H1 (cell line): ENCODE measurements at regions not wholly inside any gene's neighbourhood (a gene's known extent, or its start where the extent isn't known, plus 50 kb on each side); places are given as distances from the start of the nearest gene placed in this dataset.

Experiments
- CTCF ChIA-PET: fragments of 300-600 bp; sonication (Branson Sonifier 250); formaldehyde crosslinking; loops from one replicate; lab custom pipeline; 2021; ENCODE audit not compliant: partially characterized antibody; lab: Charles Lee
- POLR2A ChIA-PET: fragments of 300-600 bp; sonication (Branson Sonifier 250); formaldehyde crosslinking; loops from one replicate; lab custom pipeline; 2021; ENCODE audit warnings: inconsistent platforms; ENCODE audit not compliant: partially characterized antibody; lab: Charles Lee
- DNase-seq, 2 experiments: peaks; one replicate each; pipeline versions ENCODE4 v3.0.0 to v3.0.0-alpha.2; 2010 to 2022; ENCODE audit warnings: low spot score in 2 of 2, low read depth in 1 of 2, mixed read lengths in 1 of 2
- FAIRE-seq: peaks from 2 replicates; lab custom pipeline; 2011; peaks lifted over from hg19 to GRCh38; lab: Jason Lieb, UNC
- H2AFZ ChIP-seq: 2 replicates; pipeline ENCODE4 v1.8.1; 2012; ENCODE audit warnings: low read length, inconsistent platforms
- H2AK5ac ChIP-seq: 2 replicates; pipeline ENCODE4 v1.6.1; 2013; ENCODE audit warnings: low read depth, low read length
- H2BK120ac ChIP-seq: replicated peaks from 2 replicates; pipeline ENCODE3; 2013; ENCODE audit warnings: low read depth, low read length, inconsistent platforms
- H2BK12ac ChIP-seq: 2 replicates; pipeline ENCODE4 v1.6.1; 2013; ENCODE audit warnings: low read depth, low read length
- H2BK15ac ChIP-seq: 2 replicates; pipeline ENCODE4 v1.6.1; 2013; ENCODE audit warnings: low read length
- H2BK20ac ChIP-seq: 2 replicates; pipeline ENCODE4 v1.6.1; 2013; ENCODE audit warnings: low read length
- H2BK5ac ChIP-seq: 2 replicates; pipeline ENCODE4 v1.6.1; 2013; ENCODE audit warnings: low read depth, low read length
- H3K14ac ChIP-seq: 2 replicates; pipeline ENCODE4 v1.6.1; 2013; ENCODE audit warnings: inconsistent platforms; ENCODE audit not compliant: insufficient read length
- H3K18ac ChIP-seq: 2 replicates; pipeline ENCODE4 v1.6.1; 2013; ENCODE audit warnings: low read length; ENCODE audit errors: extremely low read depth
- H3K23ac ChIP-seq: 2 replicates; pipeline ENCODE4 v1.6.1; 2013; ENCODE audit warnings: inconsistent platforms; ENCODE audit not compliant: insufficient read length
- H3K23me2 ChIP-seq: 2 replicates; pipeline ENCODE4 v1.6.1; 2013; ENCODE audit warnings: low read depth, low read length
- H3K27ac ChIP-seq: 2 replicates; pipeline ENCODE4 v1.6.1; 2011; ENCODE audit warnings: low read depth, low read length, inconsistent platforms
- H3K27me3 ChIP-seq, 4 experiments: replicated peaks in 1 of 4; 1 replicate in 1 of 4; 2 replicates in 3 of 4; pipeline versions ENCODE4 v1.6.1 to v1.8.1; 2011 to 2013; ENCODE audit warnings: low read length in 3 of 4, mild to moderate bottlenecking in 3 of 4, inconsistent platforms in 2 of 4, mixed read lengths in 2 of 4, moderate library complexity in 1 of 4; ENCODE audit not compliant: control insufficient read depth in 3 of 4, insufficient read depth in 3 of 4; ENCODE audit errors: extremely low read depth in 1 of 4
- H3K36me3 ChIP-seq, 4 experiments: 2 replicates each; pipeline versions ENCODE4 v1.6.1 to v1.8.1; 2011 to 2013; ENCODE audit warnings: mild to moderate bottlenecking in 4 of 4, low read length in 3 of 4, moderate library complexity in 2 of 4, control low read depth in 1 of 4, inconsistent platforms in 1 of 4; ENCODE audit not compliant: insufficient read depth in 4 of 4, control insufficient read depth in 2 of 4
- H3K4ac ChIP-seq: replicated peaks from 2 replicates; pipeline ENCODE3; 2013; ENCODE audit warnings: low read length, low read depth, mixed read lengths, inconsistent platforms; ENCODE audit not compliant: insufficient read length
- H3K4me1 ChIP-seq, 4 experiments: replicated peaks in 1 of 4; 1 replicate in 1 of 4; 2 replicates in 3 of 4; pipeline versions ENCODE4 v1.6.1 to v1.8.1; 2011 to 2013; ENCODE audit warnings: low read length in 3 of 4, inconsistent platforms in 2 of 4, mixed read lengths in 1 of 4; ENCODE audit not compliant: insufficient read depth in 4 of 4, control insufficient read depth in 3 of 4
- H3K4me2 ChIP-seq, 2 experiments: 2 replicates each; pipeline versions ENCODE4 v1.6.1 to v1.8.1; 2011 to 2013; ENCODE audit warnings: low read depth in 2 of 2, low read length in 2 of 2, control low read depth in 1 of 2, inconsistent platforms in 1 of 2, mild to moderate bottlenecking in 1 of 2; ENCODE audit not compliant: insufficient read depth in 1 of 2
- H3K4me3 ChIP-seq, 4 experiments: fragments of 200-600, 300-600 bp in 1 of 4; sonication (generic), shearing (Covaris generic), sonication (Bioruptor Twin) in 1 of 4; 2 replicates each; pipeline versions ENCODE4 v1.5.1 to v1.8.1; 2011 to 2016; ENCODE audit warnings: low read length in 4 of 4, low read depth in 3 of 4, control low read depth in 2 of 4, inconsistent platforms in 2 of 4, mild to moderate bottlenecking in 2 of 4, mixed read lengths in 1 of 4, moderate library complexity in 1 of 4; ENCODE audit not compliant: insufficient read depth in 2 of 4; ENCODE audit errors: extremely low read depth in 1 of 4
- H3K56ac ChIP-seq: replicated peaks from 2 replicates; pipeline ENCODE3; 2013; ENCODE audit warnings: low read depth, mild to moderate bottlenecking, mixed read lengths, low read length, inconsistent platforms; ENCODE audit not compliant: insufficient read length
- H3K79me1 ChIP-seq: 2 replicates; pipeline ENCODE4 v1.6.1; 2013; ENCODE audit warnings: low read depth, low read length, control low read depth
- H3K79me2 ChIP-seq, 2 experiments: 2 replicates each; pipeline versions ENCODE4 v1.6.1 to v1.8.1; 2012 to 2013; ENCODE audit warnings: low read length in 2 of 2, mild to moderate bottlenecking in 2 of 2, inconsistent platforms in 1 of 2; ENCODE audit not compliant: insufficient read depth in 2 of 2, control insufficient read depth in 1 of 2
- H3K9ac ChIP-seq, 4 experiments: replicated peaks in 1 of 4; 1 replicate in 1 of 4; 2 replicates in 3 of 4; pipeline versions ENCODE4 v1.6.1 to v1.8.1; 2011 to 2013; ENCODE audit warnings: low read depth in 3 of 4, low read length in 3 of 4, control low read depth in 2 of 4, mild to moderate bottlenecking in 2 of 4, moderate library complexity in 2 of 4, inconsistent platforms in 1 of 4; ENCODE audit errors: extremely low read depth in 1 of 4
- H3K9me3 ChIP-seq, 2 experiments: 2 replicates each; pipeline versions ENCODE4 v1.6.1 to v1.8.1; 2012 to 2013; ENCODE audit warnings: mild to moderate bottlenecking in 2 of 2, moderate library complexity in 2 of 2, control low read depth in 1 of 2, inconsistent platforms in 1 of 2, low read depth in 1 of 2, low read length in 1 of 2, mixed read lengths in 1 of 2; ENCODE audit not compliant: insufficient read depth in 2 of 2
- H4K20me1 ChIP-seq, 2 experiments: replicated peaks in 1 of 2; 2 replicates each; pipeline versions ENCODE3 to v1.8.1; 2011 to 2013; ENCODE audit warnings: inconsistent platforms in 2 of 2, low read length in 2 of 2, mild to moderate bottlenecking in 1 of 2; ENCODE audit not compliant: insufficient read depth in 2 of 2, control insufficient read depth in 1 of 2
- H4K5ac ChIP-seq: 2 replicates; pipeline ENCODE4 v1.6.1; 2013; ENCODE audit warnings: low read length, low read depth, mixed read lengths, inconsistent platforms; ENCODE audit not compliant: insufficient read length
- H4K8ac ChIP-seq: 2 replicates; pipeline ENCODE4 v1.8.0; 2013; ENCODE audit warnings: mild to moderate bottlenecking, moderate library complexity, low read length, inconsistent platforms; ENCODE audit not compliant: insufficient read depth; ENCODE audit errors: extremely low read depth
- H4K91ac ChIP-seq: replicated peaks from 2 replicates; pipeline ENCODE3; 2013; ENCODE audit warnings: low read length, mixed read lengths, inconsistent platforms; ENCODE audit not compliant: insufficient read length
- CTBP2 ChIP-seq: IDR thresholded peaks from 2 replicates; pipeline ENCODE4 v1.7.0; 2011; ENCODE audit warnings: borderline replicate concordance, mild to moderate bottlenecking, moderate library complexity, mixed read lengths, low read length; ENCODE audit not compliant: insufficient read depth, insufficient read length
- EGR1 ChIP-seq: IDR thresholded peaks from 2 replicates; pipeline ENCODE4 v1.6.1; 2011; ENCODE audit warnings: low read depth, low read length, borderline replicate concordance
- RNF2 ChIP-seq: fragments of 200-900, 300-1000 bp; sonication (generic); IDR thresholded peaks from 2 replicates; pipeline ENCODE4 v1.7.1; 2016; ENCODE audit warnings: borderline replicate concordance, low read depth, mild to moderate bottlenecking, antibody characterized with exemption, low read length; ENCODE audit not compliant: poor library complexity, severe bottlenecking; ENCODE audit errors: missing control alignments
- SP4 ChIP-seq: IDR thresholded peaks from 2 replicates; pipeline ENCODE4 v1.6.1; 2012; ENCODE audit warnings: low read length, inconsistent platforms
- SRF ChIP-seq: IDR thresholded peaks from 2 replicates; pipeline ENCODE4 v1.6.1; 2011; ENCODE audit warnings: mild to moderate bottlenecking, low read depth, low read length, moderate library complexity
- WGBS, 2 experiments: shearing (Covaris generic) in 1 of 2; methylation state at CpG; one replicate each; pipeline versions ENCODE4 v1.1.6 to v1.1.7; 2013 to 2015; ENCODE audit warnings: low lambda C conversion rate in 2 of 2, mixed read lengths in 2 of 2, inconsistent platforms in 1 of 2, low coverage in 1 of 2, missing lambda C conversion rate in 1 of 2; ENCODE audit not compliant: insufficient replicate concordance in 2 of 2, insufficient coverage in 1 of 2, insufficient read length in 1 of 2; ENCODE audit errors: extremely low coverage in 1 of 2, missing lambda C conversion rate in 1 of 2; 5-methylcytosine and 5-hydroxymethylcytosine counted together
- TF ChIP-seq, protein P1 (sequence below): IDR thresholded peaks from 2 replicates; pipeline ENCODE4 v1.6.1; 2011; ENCODE audit warnings: low read length, improper control_type of control experiment

- H4K20me1 ChIP-seq = no peaks in the 10 kb centered on the region
- H3K4me3 ChIP-seq = no peak overlapping the region
- ChIA-PET POLR2A (no interaction called here), CTCF (no interaction called here)
- no peak overlapping the region for H3K9ac ChIP-seq
- FAIRE-seq = no peak
- H3K36me3 ChIP-seq = no peaks in the 10 kb centered on the region; a peak in 2 of 8 replicates
- H3K4ac ChIP-seq = no peak overlapping the region
- no peak overlapping the region for H3K4me2 ChIP-seq
- no peak for DNase-seq
- H3K27ac ChIP-seq = no peak overlapping the region
- 50% methylated on average over 1 of the region's 1 CpG; no CpG with 5 or more reads in 1 of the 2 experiments for WGBS, 2 experiments
- peaks cover 3 to 14% of the 10 kb centered on the region in 2 experiments; a peak in 2 of 4 replicates for H3K9me3 ChIP-seq
- no peak overlapping the region for H4K8ac ChIP-seq
- H2AK5ac ChIP-seq = no peak overlapping the region
- H4K5ac ChIP-seq = no peak overlapping the region
- H2BK12ac ChIP-seq = no peak overlapping the region
- no peaks in the 10 kb centered on the region for H3K79me2 ChIP-seq
- no peak overlapping the region for H2BK15ac ChIP-seq
- no peak overlapping the region for H2AFZ ChIP-seq
- H3K56ac ChIP-seq = no peak overlapping the region
- no peak overlapping the region for H4K91ac ChIP-seq
- no peak overlapping the region for H2BK120ac ChIP-seq
- H3K79me1 ChIP-seq = no peaks in the 10 kb centered on the region
- no peak overlapping the region for H2BK20ac ChIP-seq
- no peaks in the 10 kb centered on the region; the same call in 1 of the 2 replicates for H3K23me2 ChIP-seq
- H3K14ac ChIP-seq = no peak overlapping the region
- H3K18ac ChIP-seq = no peak overlapping the region
- no peaks in the 10 kb centered on the region for H3K27me3 ChIP-seq
- TF ChIP-seq SP4 = no peak
- no peak for TF ChIP-seq RNF2
- TF ChIP-seq CTBP2 = no peak
- TF ChIP-seq SRF = no peak
- no peak for TF ChIP-seq EGR1
- TF ChIP-seq, protein P1, sequence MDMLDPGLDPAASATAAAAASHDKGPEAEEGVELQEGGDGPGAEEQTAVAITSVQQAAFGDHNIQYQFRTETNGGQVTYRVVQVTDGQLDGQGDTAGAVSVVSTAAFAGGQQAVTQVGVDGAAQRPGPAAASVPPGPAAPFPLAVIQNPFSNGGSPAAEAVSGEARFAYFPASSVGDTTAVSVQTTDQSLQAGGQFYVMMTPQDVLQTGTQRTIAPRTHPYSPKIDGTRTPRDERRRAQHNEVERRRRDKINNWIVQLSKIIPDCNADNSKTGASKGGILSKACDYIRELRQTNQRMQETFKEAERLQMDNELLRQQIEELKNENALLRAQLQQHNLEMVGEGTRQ = no peak
- TF ChIP-seq, all 59 proteins: peak for 0
- no peak overlapping the region for H3K23ac ChIP-seq
- no peak overlapping the region for H2BK5ac ChIP-seq
- no peaks in the 10 kb centered on the region for H3K4me1 ChIP-seq
Observed at GRCh38 chr2:143988082-143988481, 531.8 kb downstream of the ZEB2 start.
